Uterus (tissue), 3 donors: ENCODE measurements at regions not wholly inside any gene's neighbourhood (a gene's known extent, or its start where the extent isn't known, plus 50 kb on each side); places are given as distances from the start of the nearest gene placed in this dataset.

Source experiments
- DNase-seq, 2 donors: peaks; one replicate each; pipeline ENCODE4 v3.0.0-alpha.2; 2019 to 2020
- H3K27ac ChIP-seq, 2 donors: fragments of 200-600 bp; sonication (generic); 1 replicate in 1 of 2; 2 replicates in 1 of 2; pipeline ENCODE4 v1.5.1; 2016 to 2018
- H3K27me3 ChIP-seq, 2 donors: fragments of 200-600 bp; sonication (generic); one replicate each; pipeline ENCODE4 v1.5.1; 2018 to 2019; ENCODE audit warnings: control low read depth in 1 of 2
- H3K36me3 ChIP-seq, 2 donors: fragments of 200-600 bp; sonication (generic); one replicate each; pipeline ENCODE4 v1.5.1; 2019; ENCODE audit warnings: control low read depth in 1 of 2
- H3K4me1 ChIP-seq, 2 donors: fragments of 200-600 bp; sonication (generic); one replicate each; pipeline ENCODE4 v1.5.1; 2018 to 2019; ENCODE audit warnings: control low read depth in 1 of 2
- H3K4me3 ChIP-seq, 2 donors: fragments of 200-600 bp; sonication (generic); 1 replicate in 1 of 2; 2 replicates in 1 of 2; pipeline ENCODE4 v1.5.1; 2018 to 2019; ENCODE audit warnings: mild to moderate bottlenecking in 1 of 2
- H3K9me3 ChIP-seq, 2 donors: fragments of 200-600 bp; sonication (generic); one replicate each; pipeline ENCODE4 v1.5.1; 2019; ENCODE audit warnings: control low read depth in 1 of 2
- CTCF ChIP-seq, 4 experiments: fragments of 200-600 bp in 2 of 4; fragments of 450-650 bp in 2 of 4; sonication (generic) in 2 of 4; IDR thresholded peaks; one replicate each; pipeline ENCODE4 v1.5.1; 2016 to 2019; ENCODE audit warnings: antibody characterized with exemption in 4 of 4, mild to moderate bottlenecking in 2 of 4, moderate library complexity in 1 of 4
- POLR2A ChIP-seq, 2 donors: fragments of 450-650 bp; IDR thresholded peaks; one replicate each; pipeline ENCODE4 v1.6.1; 2016; ENCODE audit warnings: antibody characterized with exemption in 2 of 2, mild to moderate bottlenecking in 1 of 2, moderate library complexity in 1 of 2
- intact Hi-C: fragments of 100-400 bp; cut with DNase I; formaldehyde crosslinking; loops from one replicate; pipeline ENCODE4 v1.15.1; 2023; ENCODE audit warnings: low total_unique reads
- donor health status: DM: yes; HTN: yes; CAD: no.

GRCh38 chr18:77984833-77985232, 735.2 kb downstream of the GALR1 start:
- no peak for TF ChIP-seq CTCF (IDR thresholded peaks at IDR 0.05)
- no peak for TF ChIP-seq POLR2A (IDR thresholded peaks at IDR 0.05)
- H3K27ac ChIP-seq = no peak overlapping the region
- DNase-seq = no peak
- no peaks in the 10 kb centered on the region for H3K4me1 ChIP-seq
- no peaks in the 10 kb centered on the region for H3K9me3 ChIP-seq
- intact Hi-C loops = no loop called here
- no peak overlapping the region for H3K4me3 ChIP-seq
- H3K36me3 ChIP-seq = no peaks in the 10 kb centered on the region
- H3K27me3 ChIP-seq = no peaks in the 10 kb centered on the region

- Histone ChIP-seq H3K4me1 (no peaks in the 10 kb centered on the region), H3K27ac (no peak overlapping the region), H3K9me3 (no peaks in the 10 kb centered on the region), H3K27me3 (no peaks in the 10 kb centered on the region), H3K4me3 (no peak overlapping the region), H3K36me3 (no peaks in the 10 kb centered on the region)
- intact Hi-C loops = no loop called here
- no peak for DNase-seq
- TF ChIP-seq CTCF (IDR thresholded peaks at IDR 0.05) (no peak), POLR2A (IDR thresholded peaks at IDR 0.05) (no peak)
Observed at GRCh38 chr18:77985526-77986281, 736.1 kb downstream of the GALR1 start.

- no peak for DNase-seq
- no peaks in the 10 kb centered on the region for H3K4me1 ChIP-seq
- intact Hi-C loops = no loop called here
- H3K27me3 ChIP-seq = no peaks in the 10 kb centered on the region
- no peak overlapping the region for H3K4me3 ChIP-seq
- TF ChIP-seq POLR2A (IDR thresholded peaks at IDR 0.05) (no peak), CTCF (IDR thresholded peaks at IDR 0.05) (no peak)
- peaks cover 0 to 2% of the 10 kb centered on the region in 2 donors for H3K9me3 ChIP-seq
- H3K27ac ChIP-seq = no peak overlapping the region
- no peaks in the 10 kb centered on the region for H3K36me3 ChIP-seq
Observed at GRCh38 chr18:77990131-77990530, 740.5 kb downstream of the GALR1 start.

GRCh38 chr18:77990901-77991300, 741.3 kb downstream of the GALR1 start:
- no peak overlapping the region for H3K27ac ChIP-seq
- H3K4me3 ChIP-seq = no peak overlapping the region
- no peaks in the 10 kb centered on the region for H3K36me3 ChIP-seq
- H3K9me3 ChIP-seq = peaks cover 0 to 2% of the 10 kb centered on the region in 2 donors
- H3K4me1 ChIP-seq = no peaks in the 10 kb centered on the region
- no peak for TF ChIP-seq CTCF (IDR thresholded peaks at IDR 0.05)
- TF ChIP-seq POLR2A (IDR thresholded peaks at IDR 0.05) = no peak
- no peaks in the 10 kb centered on the region for H3K27me3 ChIP-seq
- no peak for DNase-seq
- intact Hi-C loops = no loop called here

GRCh38 chr18:77992057-77992456, 742.4 kb downstream of the GALR1 start:
- H3K27ac ChIP-seq = no peak overlapping the region
- no peak for DNase-seq
- H3K4me3 ChIP-seq = no peak overlapping the region
- intact Hi-C loops = no loop called here
- H3K9me3 ChIP-seq = peaks cover 0 to 2% of the 10 kb centered on the region in 2 donors
- no peaks in the 10 kb centered on the region for H3K36me3 ChIP-seq
- TF ChIP-seq POLR2A (IDR thresholded peaks at IDR 0.05) = no peak
- TF ChIP-seq CTCF (IDR thresholded peaks at IDR 0.05) = no peak
- no peaks in the 10 kb centered on the region for H3K4me1 ChIP-seq
- no peaks in the 10 kb centered on the region for H3K27me3 ChIP-seq
